ENCODE measurements at regions not wholly inside any gene's neighbourhood (a gene's known extent, or its start where the extent isn't known, plus 50 kb on each side); places are given as distances from the start of the nearest gene placed in this dataset.

GRCh38 chr2:223386189-223386588 lies 216.0 kb downstream of the SCG2 start:
- TF ChIP-seq, protein P1, sequence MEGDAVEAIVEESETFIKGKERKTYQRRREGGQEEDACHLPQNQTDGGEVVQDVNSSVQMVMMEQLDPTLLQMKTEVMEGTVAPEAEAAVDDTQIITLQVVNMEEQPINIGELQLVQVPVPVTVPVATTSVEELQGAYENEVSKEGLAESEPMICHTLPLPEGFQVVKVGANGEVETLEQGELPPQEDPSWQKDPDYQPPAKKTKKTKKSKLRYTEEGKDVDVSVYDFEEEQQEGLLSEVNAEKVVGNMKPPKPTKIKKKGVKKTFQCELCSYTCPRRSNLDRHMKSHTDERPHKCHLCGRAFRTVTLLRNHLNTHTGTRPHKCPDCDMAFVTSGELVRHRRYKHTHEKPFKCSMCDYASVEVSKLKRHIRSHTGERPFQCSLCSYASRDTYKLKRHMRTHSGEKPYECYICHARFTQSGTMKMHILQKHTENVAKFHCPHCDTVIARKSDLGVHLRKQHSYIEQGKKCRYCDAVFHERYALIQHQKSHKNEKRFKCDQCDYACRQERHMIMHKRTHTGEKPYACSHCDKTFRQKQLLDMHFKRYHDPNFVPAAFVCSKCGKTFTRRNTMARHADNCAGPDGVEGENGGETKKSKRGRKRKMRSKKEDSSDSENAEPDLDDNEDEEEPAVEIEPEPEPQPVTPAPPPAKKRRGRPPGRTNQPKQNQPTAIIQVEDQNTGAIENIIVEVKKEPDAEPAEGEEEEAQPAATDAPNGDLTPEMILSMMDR (conservative IDR thresholded peaks at IDR 0.05 in 1 of 2, IDR thresholded peaks at IDR 0.05 in 1 of 2; ENCODE audit: low read depth in 1 of 2, low read length in 2 of 2) = no peak
- TF ChIP-seq EZH2 (IDR thresholded peaks at IDR 0.05; ENCODE audit: low read length, missing control alignments) = no peak

Data from fibroblast of lung (primary cell).